ENCODE measurements at regions not wholly inside any gene's neighbourhood (a gene's known extent, or its start where the extent isn't known, plus 50 kb on each side); places are given as distances from the start of the nearest gene placed in this dataset.

- TF ChIP-seq CTCF (IDR thresholded peaks at IDR 0.05; ENCODE audit: low read depth, low read length) = no peak
- Histone ChIP-seq H3K27me3 (ENCODE audit: control insufficient read depth, insufficient read depth, low read length) (no peaks in the 10 kb centered on the region), H3K27ac (ENCODE audit: low read depth, low read length) (no peak overlapping the region), H3K9me3 (ENCODE audit: control insufficient read depth, insufficient read depth, low read length) (peaks cover 12% of the 10 kb centered on the region; the same call in 1 of the 2 replicates), H3K4me3 (ENCODE audit: low read depth, low read length) (no peak overlapping the region)
- POLR2A ChIA-PET = no interaction called here
- no peak for DNase-seq (ENCODE audit: low read depth, low spot score)
- CTCF ChIA-PET = no interaction called here
Measured at GRCh38 chr18:51429644-51430043, 232.2 kb upstream of the MEX3C start.

- CTCF ChIA-PET = no interaction called here
Measured at GRCh38 chr18:51430538-51430937, 233.1 kb upstream of the MEX3C start.

GRCh38 chr18:51433296-51433695, 235.8 kb upstream of the MEX3C start:
- ChIA-PET POLR2A (no interaction called here), CTCF (no interaction called here)
- Histone ChIP-seq H3K4me3 (ENCODE audit: low read depth, low read length) (no peak overlapping the region), H3K27ac (ENCODE audit: low read depth, low read length) (no peak overlapping the region), H3K27me3 (ENCODE audit: control insufficient read depth, insufficient read depth, low read length) (no peaks in the 10 kb centered on the region), H3K9me3 (ENCODE audit: control insufficient read depth, insufficient read depth, low read length) (peaks cover 10% of the 10 kb centered on the region)
- DNase-seq (ENCODE audit: low read depth, low spot score) = no peak
- no peak for TF ChIP-seq CTCF (IDR thresholded peaks at IDR 0.05; ENCODE audit: low read depth, low read length)

More at GRCh38 chr18:51430538-51430937, 233.1 kb upstream of the MEX3C start:
- POLR2A ChIA-PET = no interaction called here
- peaks cover 15% of the 10 kb centered on the region for H3K9me3 ChIP-seq (ENCODE audit: control insufficient read depth, insufficient read depth, low read length)
- TF ChIP-seq CTCF (IDR thresholded peaks at IDR 0.05; ENCODE audit: low read depth, low read length) = no peak
- no peak overlapping the region for H3K27ac ChIP-seq (ENCODE audit: low read depth, low read length)
- no peaks in the 10 kb centered on the region for H3K27me3 ChIP-seq (ENCODE audit: control insufficient read depth, insufficient read depth, low read length)
- no peak for DNase-seq (ENCODE audit: low read depth, low spot score)
- H3K4me3 ChIP-seq (ENCODE audit: low read depth, low read length) = no peak overlapping the region

- peaks cover 10% of the 10 kb centered on the region for H3K9me3 ChIP-seq (ENCODE audit: control insufficient read depth, insufficient read depth, low read length)
- DNase-seq (ENCODE audit: low read depth, low spot score) = no peak
- CTCF ChIA-PET = no interaction called here
- no peak overlapping the region for H3K4me3 ChIP-seq (ENCODE audit: low read depth, low read length)
- no peak for TF ChIP-seq CTCF (IDR thresholded peaks at IDR 0.05; ENCODE audit: low read depth, low read length)
- POLR2A ChIA-PET = no interaction called here
- no peaks in the 10 kb centered on the region for H3K27me3 ChIP-seq (ENCODE audit: control insufficient read depth, insufficient read depth, low read length)
- H3K27ac ChIP-seq (ENCODE audit: low read depth, low read length) = no peak overlapping the region
Measured at GRCh38 chr18:51433881-51434280, 236.4 kb upstream of the MEX3C start.

GRCh38 chr18:51437280-51438271, 240.1 kb upstream of the MEX3C start:
- Histone ChIP-seq H3K27me3 (ENCODE audit: control insufficient read depth, insufficient read depth, low read length) (no peaks in the 10 kb centered on the region), H3K27ac (ENCODE audit: low read depth, low read length) (no peak overlapping the region), H3K4me3 (ENCODE audit: low read depth, low read length) (no peak overlapping the region), H3K9me3 (ENCODE audit: control insufficient read depth, insufficient read depth, low read length) (peaks cover 6% of the 10 kb centered on the region)
- CTCF ChIA-PET = no interaction called here
- POLR2A ChIA-PET = no interaction called here
- TF ChIP-seq CTCF (IDR thresholded peaks at IDR 0.05; ENCODE audit: low read depth, low read length) = no peak
- no peak for DNase-seq (ENCODE audit: low read depth, low spot score)

Data from AG04450 (cell line).